DOHH2 (cell line): ENCODE measurements at regions not wholly inside any gene's neighbourhood (a gene's known extent, or its start where the extent isn't known, plus 50 kb on each side); places are given as distances from the start of the nearest gene placed in this dataset.

ENCODE experiments used
- EZH2phosphoT487 ChIP-seq: fragments of 200-600 bp; sonication (generic); IDR thresholded peaks from 2 replicates; pipeline ENCODE4 v1.6.1; 2017; ENCODE audit warnings: borderline replicate concordance, mild to moderate bottlenecking, antibody characterized with exemption, low read length, moderate library complexity, mixed read lengths
- TF ChIP-seq, protein P1 (sequence below): fragments of 200-600 bp; sonication (generic); IDR thresholded peaks from one replicate; pipeline ENCODE4 v1.5.1; 2014; ENCODE audit warnings: antibody characterized with exemption, mild to moderate bottlenecking, low read depth, low read length; ENCODE audit not compliant: poor library complexity, severe bottlenecking

- TF ChIP-seq, protein P1, sequence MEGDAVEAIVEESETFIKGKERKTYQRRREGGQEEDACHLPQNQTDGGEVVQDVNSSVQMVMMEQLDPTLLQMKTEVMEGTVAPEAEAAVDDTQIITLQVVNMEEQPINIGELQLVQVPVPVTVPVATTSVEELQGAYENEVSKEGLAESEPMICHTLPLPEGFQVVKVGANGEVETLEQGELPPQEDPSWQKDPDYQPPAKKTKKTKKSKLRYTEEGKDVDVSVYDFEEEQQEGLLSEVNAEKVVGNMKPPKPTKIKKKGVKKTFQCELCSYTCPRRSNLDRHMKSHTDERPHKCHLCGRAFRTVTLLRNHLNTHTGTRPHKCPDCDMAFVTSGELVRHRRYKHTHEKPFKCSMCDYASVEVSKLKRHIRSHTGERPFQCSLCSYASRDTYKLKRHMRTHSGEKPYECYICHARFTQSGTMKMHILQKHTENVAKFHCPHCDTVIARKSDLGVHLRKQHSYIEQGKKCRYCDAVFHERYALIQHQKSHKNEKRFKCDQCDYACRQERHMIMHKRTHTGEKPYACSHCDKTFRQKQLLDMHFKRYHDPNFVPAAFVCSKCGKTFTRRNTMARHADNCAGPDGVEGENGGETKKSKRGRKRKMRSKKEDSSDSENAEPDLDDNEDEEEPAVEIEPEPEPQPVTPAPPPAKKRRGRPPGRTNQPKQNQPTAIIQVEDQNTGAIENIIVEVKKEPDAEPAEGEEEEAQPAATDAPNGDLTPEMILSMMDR = no peak
- no peak for TF ChIP-seq EZH2phosphoT487
These were observed 320.8 kb upstream of the SGCD start for GRCh38 chr5:156006026-156006647.
